ENCODE measurements at regions not wholly inside any gene's neighbourhood (a gene's known extent, or its start where the extent isn't known, plus 50 kb on each side); places are given as distances from the start of the nearest gene placed in this dataset.

DNA sequence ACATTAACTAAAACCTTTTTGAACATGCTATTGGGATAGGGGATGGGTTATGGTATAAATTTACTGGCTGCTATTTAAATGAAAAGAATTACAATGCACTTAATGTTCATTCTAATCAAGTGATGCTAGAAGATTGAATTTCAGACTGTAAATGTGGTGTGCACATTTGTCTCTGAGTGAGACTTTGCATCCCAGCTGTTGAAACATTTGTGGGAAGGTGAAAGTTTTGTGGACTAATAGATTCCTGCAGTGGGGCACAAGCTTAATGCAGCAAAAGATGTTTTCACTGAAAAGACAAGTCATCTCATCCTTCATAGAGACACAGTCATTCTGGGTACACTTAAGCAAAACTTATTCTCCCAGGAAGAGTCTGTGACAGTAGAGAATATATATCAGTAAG is 323.6 kb downstream of the NFIB start:
- no peak for DNase-seq

DNA sequence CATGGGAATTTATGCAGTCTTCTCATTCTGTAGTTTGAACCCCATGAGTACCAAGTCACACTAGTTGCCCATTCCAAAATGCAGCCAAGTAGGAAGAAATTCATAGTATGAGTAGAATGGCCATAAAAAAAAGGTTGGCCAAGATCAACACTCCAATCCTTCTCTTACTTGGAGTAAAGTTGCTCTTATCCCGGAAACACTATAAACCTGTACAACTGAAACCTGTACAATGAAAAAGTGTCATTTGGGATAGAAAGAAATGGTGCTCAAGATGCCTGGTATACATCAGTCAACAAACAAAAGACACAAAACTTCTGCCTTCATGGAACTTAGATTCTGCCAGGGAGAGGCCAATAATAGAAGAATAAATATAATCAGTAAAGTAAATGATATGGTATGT is 325.0 kb downstream of the NFIB start:
- no peak for DNase-seq

DNA sequence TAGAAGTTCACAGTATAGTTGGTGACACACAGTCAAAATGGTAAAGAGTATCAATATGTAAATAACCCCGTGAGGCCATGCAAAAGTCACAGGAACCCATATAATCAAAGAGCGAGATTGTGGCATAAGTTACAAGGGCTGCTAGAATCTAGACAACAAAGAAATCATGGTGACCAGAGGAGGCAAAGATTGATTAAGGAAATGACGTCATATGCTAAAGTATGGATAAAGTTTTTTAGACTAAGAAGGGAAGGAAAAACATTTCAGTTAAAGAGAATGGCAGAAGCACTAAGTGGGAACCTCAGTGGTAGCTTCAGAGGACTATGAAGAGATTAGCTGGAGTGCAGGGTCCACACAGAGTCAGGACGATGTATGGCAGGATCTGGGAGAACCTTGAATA is 330.3 kb downstream of the NFIB start:
- no peak for DNase-seq

- no peak for DNase-seq
Measured at GRCh38 chr9:13979941-13980318, 334.0 kb downstream of the NFIB start.

- no peak for DNase-seq
Measured at GRCh38 chr9:13975611-13976290, 338.2 kb downstream of the NFIB start.

DNA sequence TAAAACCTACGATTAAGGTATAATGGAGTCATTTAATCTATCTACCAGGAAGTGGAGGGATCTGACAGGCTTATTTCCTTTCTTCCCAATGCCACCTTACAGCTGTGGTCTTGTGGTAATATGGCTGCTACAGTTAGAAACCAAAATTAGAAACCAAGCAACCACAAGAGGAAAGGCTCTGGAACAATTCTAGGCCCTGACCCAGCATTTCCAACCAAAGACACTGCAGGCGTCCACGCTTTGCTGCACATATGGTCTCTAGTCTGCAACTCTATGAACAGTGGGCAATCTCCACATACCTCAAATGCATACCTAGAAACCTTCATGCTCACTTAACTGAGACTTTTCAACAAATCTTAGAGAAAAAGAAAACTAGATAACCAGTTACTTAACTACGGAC is 339.1 kb downstream of the NFIB start:
- no peak for DNase-seq

DNA sequence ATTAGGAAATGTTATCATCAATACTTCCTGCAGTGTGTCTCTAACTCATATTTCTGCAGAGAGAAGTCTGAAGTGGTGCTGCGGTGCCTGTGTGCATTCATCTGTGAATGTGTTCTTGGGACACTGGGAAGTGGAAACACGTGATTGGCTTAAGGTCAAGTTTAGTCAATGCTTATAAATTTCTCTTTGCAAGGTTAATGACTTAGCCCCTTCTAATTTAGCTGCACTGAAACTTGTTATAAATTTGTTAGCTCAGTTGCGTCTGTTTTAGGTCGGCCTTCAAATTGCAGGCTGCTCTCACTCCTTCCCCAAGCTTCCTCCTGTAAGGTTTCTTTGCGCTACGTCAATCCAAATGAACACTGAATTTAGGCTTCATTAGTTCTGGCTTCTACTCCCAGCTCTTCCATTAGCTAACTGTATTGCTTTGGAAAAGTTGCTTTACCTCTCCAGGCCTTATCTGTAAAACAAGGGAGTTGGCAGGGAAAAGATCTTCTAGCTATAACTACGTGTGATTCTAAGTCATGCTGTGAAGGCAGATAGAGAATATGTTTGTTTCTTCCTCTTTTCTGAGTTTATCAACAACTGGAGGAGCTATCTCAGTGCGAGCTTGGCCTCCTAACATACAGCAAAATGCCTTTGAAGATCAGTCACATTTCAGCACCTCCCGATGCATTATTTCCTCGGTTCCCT is 341.8 kb downstream of the NFIB start:
- DNase-seq, result no peak

DNA sequence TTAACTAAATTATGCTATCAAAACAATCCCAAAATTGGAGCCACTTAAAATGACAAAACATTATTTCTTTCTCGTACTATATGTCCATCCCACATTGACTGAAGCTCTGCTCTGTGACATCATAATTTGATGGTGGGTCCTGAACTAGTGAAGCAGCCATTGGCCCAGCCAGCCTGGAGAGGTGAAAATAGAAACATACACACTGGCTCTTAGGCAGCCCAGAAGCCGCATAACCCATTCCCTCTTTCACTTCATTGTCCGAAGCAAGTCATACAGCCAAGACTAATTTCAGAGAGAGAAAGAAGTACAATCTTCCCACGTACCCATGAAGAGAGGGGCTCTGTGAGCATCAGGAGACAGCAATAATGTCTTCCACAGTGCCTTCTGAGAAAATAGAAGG is 342.5 kb downstream of the NFIB start:
- no peak for DNase-seq

DNA sequence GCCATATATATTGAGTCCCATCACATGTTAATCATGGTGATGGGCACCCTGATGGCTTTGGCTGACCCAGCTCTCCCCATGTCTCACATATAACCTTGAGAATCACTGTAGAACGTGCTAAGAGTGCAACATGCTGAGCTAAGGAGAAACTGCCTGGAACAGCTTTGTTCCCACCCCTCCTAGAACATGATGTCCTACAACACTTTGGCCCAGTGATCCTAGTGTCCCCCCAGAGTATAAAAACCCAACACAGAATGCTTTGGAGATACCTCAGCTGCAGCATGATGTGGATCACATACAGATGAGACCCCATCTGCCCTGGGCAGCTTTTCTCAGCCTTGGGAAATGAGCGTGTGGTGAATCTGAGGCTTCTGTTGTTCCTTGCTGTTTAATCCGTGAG is 343.5 kb downstream of the NFIB start:
- DNase-seq, result no peak

- DNase-seq, result no peak
Measured at GRCh38 chr9:13970018-13970417, 343.9 kb downstream of the NFIB start.

- no peak for DNase-seq
Measured at GRCh38 chr9:13967438-13967837, 346.5 kb downstream of the NFIB start.

DNA sequence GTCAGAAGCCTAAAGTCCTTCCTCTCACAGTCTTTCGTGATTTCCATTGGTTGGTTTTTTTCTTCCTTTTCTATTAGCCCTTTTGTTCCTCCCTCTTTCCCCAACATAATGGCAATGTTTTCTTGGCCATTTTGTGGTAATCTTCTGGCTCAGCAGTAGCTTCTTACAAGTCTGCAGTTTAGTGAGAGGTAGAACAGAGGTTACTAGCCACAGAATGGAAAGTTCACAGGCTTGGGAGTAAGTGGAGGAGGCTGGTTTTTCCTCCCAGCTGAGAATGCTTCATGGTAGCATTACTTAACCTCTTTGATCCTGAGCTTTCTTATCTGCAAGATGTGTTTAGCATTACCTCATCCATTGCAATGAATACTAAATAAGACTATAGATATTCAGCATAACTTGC is 346.9 kb downstream of the NFIB start:
- DNase-seq, result no peak

DNA sequence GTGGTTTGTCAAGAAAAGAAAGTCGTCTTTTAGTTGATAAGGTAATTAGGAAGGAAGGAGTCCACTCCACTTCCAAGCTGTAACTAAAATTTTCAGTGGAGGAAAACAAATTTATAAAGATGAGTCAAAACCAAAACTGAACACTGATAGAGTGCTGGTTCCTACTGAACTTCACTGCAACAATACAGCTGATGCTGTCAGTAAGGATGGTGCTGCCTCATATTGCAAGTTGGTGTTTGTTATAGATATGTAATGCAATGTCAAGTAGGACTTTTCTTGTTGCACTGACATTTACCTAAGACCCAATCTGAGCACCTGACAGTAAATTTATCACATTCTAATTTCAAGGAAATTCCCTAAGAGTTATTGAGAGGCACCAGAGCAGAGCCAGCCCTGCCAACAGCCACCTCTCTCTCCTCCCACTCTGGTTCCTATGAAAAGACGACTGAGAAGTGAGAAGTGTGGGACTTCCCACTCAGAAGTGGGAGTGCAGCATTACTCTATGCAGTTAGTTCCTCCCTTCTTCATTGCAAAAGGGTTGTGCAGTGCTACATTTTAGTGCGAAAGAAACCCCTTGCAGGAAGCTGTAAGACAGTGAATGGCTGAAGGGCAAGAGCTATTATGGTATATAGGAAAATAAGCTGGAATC is 350.8 kb downstream of the NFIB start:
- no peak for DNase-seq

- DNase-seq, result no peak
Measured at GRCh38 chr9:13962006-13962405, 351.9 kb downstream of the NFIB start.

GRCh38 chr9:13960011-13960765 is 353.8 kb downstream of the NFIB start:
- no peak for DNase-seq

GRCh38 chr9:13958672-13959071 is 355.3 kb downstream of the NFIB start:
- no peak for DNase-seq

GRCh38 chr9:13957089-13957488 is 356.9 kb downstream of the NFIB start:
- DNase-seq, result no peak

DNA sequence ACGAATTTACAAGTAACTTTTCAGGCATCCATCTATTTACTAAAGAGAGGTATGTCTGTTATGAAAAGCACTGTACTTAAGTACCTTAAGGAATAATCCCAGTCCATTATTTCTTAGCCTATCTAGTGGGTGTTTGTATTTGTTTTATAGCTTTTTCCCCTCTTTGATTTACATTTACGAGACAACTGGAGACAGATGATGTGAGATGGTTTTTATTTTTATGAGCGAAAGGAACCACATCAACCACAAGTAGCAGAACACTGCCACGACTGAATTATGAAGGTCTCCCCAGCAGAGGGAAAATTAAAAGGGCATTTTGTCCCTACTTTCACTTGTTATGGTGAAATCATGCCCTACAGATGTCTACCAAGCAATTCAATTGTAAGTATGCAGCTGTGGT is 357.8 kb downstream of the NFIB start:
- DNase-seq, result no peak

DNA sequence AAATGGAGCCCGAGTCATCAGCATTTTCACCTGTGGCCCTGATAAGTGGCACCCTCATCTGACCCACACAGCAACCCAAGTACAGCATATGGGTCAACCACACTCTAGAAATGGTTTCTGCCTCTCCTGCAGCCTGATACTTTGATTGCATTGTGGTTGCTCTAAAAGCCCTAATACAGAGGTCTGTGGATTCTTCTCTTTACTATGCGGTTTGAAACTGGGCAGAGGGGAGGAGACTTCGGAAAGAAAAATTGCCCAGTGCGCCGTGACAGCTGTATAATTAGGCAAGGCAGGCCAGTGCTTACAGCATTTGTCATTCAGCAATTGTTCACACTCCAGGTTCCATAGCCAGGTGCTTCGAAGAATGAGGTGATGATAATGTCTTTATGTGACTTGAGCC is 361.0 kb downstream of the NFIB start:
- DNase-seq, result no peak

- no peak for DNase-seq
Measured at GRCh38 chr9:13948037-13948436, 365.9 kb downstream of the NFIB start.

- no peak for DNase-seq
Measured at GRCh38 chr9:13943176-13943575, 370.8 kb downstream of the NFIB start.

GRCh38 chr9:13942695-13943094 is 371.2 kb downstream of the NFIB start:
- no peak for DNase-seq

- DNase-seq, result no peak
Measured at GRCh38 chr9:13942201-13942600, 371.7 kb downstream of the NFIB start.

- DNase-seq, result no peak
Measured at GRCh38 chr9:13941714-13942113, 372.2 kb downstream of the NFIB start.
